Keratinocyte (primary cell): ENCODE measurements at regions not wholly inside any gene's neighbourhood (a gene's known extent, or its start where the extent isn't known, plus 50 kb on each side); places are given as distances from the start of the nearest gene placed in this dataset.

Experiments used
- DNase-seq: peaks from one replicate; pipeline ENCODE4 v3.0.0-alpha.2; 2011; ENCODE audit warnings: low read depth, missing footprints, low spot score
- FAIRE-seq: peaks from 2 replicates; lab custom pipeline; 2011; peaks lifted over from hg19 to GRCh38; lab: Jason Lieb, UNC
- H2AFZ ChIP-seq: 2 replicates; pipeline ENCODE4 v1.6.0; 2012; ENCODE audit warnings: low read length, control low read depth, inconsistent platforms; ENCODE audit not compliant: control insufficient read depth
- H3K27ac ChIP-seq: 2 replicates; pipeline ENCODE4 v1.5.1; 2011; ENCODE audit warnings: low read length; ENCODE audit not compliant: control insufficient read depth, insufficient read depth
- H3K27me3 ChIP-seq: 3 replicates; pipeline ENCODE4 v1.6.0; 2011; ENCODE audit warnings: low read length; ENCODE audit not compliant: control insufficient read depth, insufficient read depth; ENCODE audit errors: extremely low read depth
- H3K36me3 ChIP-seq, 2 experiments: 2 replicates in 1 of 2; 3 replicates in 1 of 2; pipeline ENCODE4 v1.5.1; 2011; ENCODE audit warnings: low read length in 2 of 2, mild to moderate bottlenecking in 1 of 2; ENCODE audit not compliant: control insufficient read depth in 2 of 2, insufficient read depth in 2 of 2; ENCODE audit errors: extremely low read depth in 1 of 2
- H3K4me1 ChIP-seq: 3 replicates; pipeline ENCODE4 v1.5.1; 2011; ENCODE audit warnings: low read length; ENCODE audit not compliant: control insufficient read depth, insufficient read depth; ENCODE audit errors: extremely low read depth
- H3K4me2 ChIP-seq: 3 replicates; pipeline ENCODE4 v1.6.0; 2011; ENCODE audit warnings: low read depth, low read length; ENCODE audit not compliant: control insufficient read depth, insufficient read depth; ENCODE audit errors: extremely low read depth
- H3K4me3 ChIP-seq, 3 experiments: fragments of 200-600 bp in 1 of 3; sonication (generic) in 1 of 3; 2 replicates in 2 of 3; 3 replicates in 1 of 3; pipeline ENCODE4 v1.5.1; 2011 to 2016; ENCODE audit warnings: low read length in 3 of 3, mild to moderate bottlenecking in 3 of 3, control low read depth in 2 of 3, inconsistent platforms in 1 of 3, low read depth in 1 of 3, mixed read lengths in 1 of 3, mixed run types in 1 of 3, moderate library complexity in 1 of 3; ENCODE audit not compliant: control insufficient read depth in 2 of 3, insufficient read depth in 2 of 3; ENCODE audit errors: extremely low read depth in 1 of 3
- H3K79me2 ChIP-seq: 2 replicates; pipeline ENCODE4 v1.6.0; 2012; ENCODE audit warnings: low read length; ENCODE audit not compliant: control insufficient read depth, insufficient read depth
- H3K9ac ChIP-seq: 3 replicates; pipeline ENCODE4 v1.6.0; 2011; ENCODE audit warnings: low read length; ENCODE audit not compliant: control insufficient read depth, insufficient read depth; ENCODE audit errors: extremely low read depth
- H3K9me1 ChIP-seq: 3 replicates; pipeline ENCODE4 v1.6.0; 2011; ENCODE audit warnings: low read length; ENCODE audit not compliant: control insufficient read depth, insufficient read depth; ENCODE audit errors: extremely low read depth
- H3K9me3 ChIP-seq: 2 replicates; pipeline ENCODE4 v1.5.1; 2012; ENCODE audit warnings: low read depth, low read length; ENCODE audit not compliant: control insufficient read depth
- H4K20me1 ChIP-seq: 3 replicates; pipeline ENCODE4 v1.6.0; 2011; ENCODE audit warnings: low read length; ENCODE audit not compliant: control insufficient read depth, insufficient read depth; ENCODE audit errors: extremely low read depth
- EZH2 ChIP-seq: IDR thresholded peaks from one replicate; pipeline ENCODE4 v1.6.1; 2012; ENCODE audit warnings: inconsistent platforms, mild to moderate bottlenecking, low read length, moderate library complexity
- dilution Hi-C: fragments of 300-500 bp; cut with MboI; formaldehyde crosslinking; loops from one replicate; pipeline ENCODE4 v1.7.0; 2020; ENCODE audit warnings: low sequenced_read_pairs; ENCODE audit not compliant: extremely low pct_ligation_motif_present
- TF ChIP-seq, protein P1 (sequence below), 3 experiments: IDR thresholded peaks in 1 of 3; conservative IDR thresholded peaks in 1 of 3; optimal IDR thresholded peaks in 1 of 3; 2 replicates in 2 of 3; 3 replicates in 1 of 3; pipeline versions ENCODE3 to v1.5.1; 2011; ENCODE audit warnings: low read length in 3 of 3, mild to moderate bottlenecking in 3 of 3, moderate library complexity in 2 of 3, control low read depth in 1 of 3, inconsistent platforms in 1 of 3; ENCODE audit not compliant: insufficient read depth in 2 of 3; ENCODE audit errors: extremely low read depth in 1 of 3

DNA sequence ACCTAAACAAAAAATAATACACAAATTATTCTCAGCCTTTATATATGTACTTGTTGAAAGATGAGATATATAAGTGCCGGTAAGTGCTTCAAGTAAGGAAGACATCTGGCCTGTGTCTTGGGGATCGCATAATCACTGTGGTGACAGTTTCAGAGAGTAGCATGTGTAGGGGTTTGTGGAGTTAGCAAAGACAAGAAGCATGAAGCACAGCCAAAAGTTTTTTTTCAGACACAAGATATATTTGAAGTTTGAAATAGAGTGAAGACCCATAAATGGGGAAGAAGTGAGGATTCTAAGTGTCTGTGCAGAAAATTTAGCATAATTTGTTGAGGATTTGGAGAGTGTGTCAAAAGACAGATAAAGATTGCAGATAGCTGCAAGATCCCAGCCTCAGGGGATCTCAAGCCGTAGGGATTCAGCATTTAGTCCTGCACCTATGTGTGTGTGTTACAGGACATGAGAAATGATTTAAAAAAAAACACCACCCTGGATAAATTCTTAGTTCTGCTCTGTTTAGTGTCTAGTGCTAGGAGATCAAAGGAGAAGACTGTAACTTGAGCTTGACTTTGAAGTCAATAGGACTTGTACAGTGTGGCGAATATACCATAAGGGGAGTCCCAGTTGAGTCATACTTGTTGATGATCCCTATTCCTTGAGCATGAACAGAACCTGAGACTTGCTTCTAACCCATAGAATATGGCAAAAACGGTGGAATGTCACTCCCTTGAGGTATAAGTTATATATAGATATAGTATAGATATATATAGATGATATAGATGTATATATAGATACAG lies 123.9 kb upstream of the GRM7 start:
- H4K20me1 ChIP-seq, result no peaks in the 10 kb centered on the region
- TF ChIP-seq EZH2, result no peak
- TF ChIP-seq, protein P1, sequence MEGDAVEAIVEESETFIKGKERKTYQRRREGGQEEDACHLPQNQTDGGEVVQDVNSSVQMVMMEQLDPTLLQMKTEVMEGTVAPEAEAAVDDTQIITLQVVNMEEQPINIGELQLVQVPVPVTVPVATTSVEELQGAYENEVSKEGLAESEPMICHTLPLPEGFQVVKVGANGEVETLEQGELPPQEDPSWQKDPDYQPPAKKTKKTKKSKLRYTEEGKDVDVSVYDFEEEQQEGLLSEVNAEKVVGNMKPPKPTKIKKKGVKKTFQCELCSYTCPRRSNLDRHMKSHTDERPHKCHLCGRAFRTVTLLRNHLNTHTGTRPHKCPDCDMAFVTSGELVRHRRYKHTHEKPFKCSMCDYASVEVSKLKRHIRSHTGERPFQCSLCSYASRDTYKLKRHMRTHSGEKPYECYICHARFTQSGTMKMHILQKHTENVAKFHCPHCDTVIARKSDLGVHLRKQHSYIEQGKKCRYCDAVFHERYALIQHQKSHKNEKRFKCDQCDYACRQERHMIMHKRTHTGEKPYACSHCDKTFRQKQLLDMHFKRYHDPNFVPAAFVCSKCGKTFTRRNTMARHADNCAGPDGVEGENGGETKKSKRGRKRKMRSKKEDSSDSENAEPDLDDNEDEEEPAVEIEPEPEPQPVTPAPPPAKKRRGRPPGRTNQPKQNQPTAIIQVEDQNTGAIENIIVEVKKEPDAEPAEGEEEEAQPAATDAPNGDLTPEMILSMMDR (optimal IDR thresholded peaks at IDR 0.05 in 1 of 3, IDR thresholded peaks at IDR 0.05 in 1 of 3, conservative IDR thresholded peaks at IDR 0.05 in 1 of 3; ENCODE audit: extremely low read depth in 1 of 3, insufficient read depth in 2 of 3, low read length in 3 of 3), result no peak
- dilution Hi-C loops, result no loop called here
- H3K4me1 ChIP-seq, result no peaks in the 10 kb centered on the region
- no peaks in the 10 kb centered on the region for H3K27me3 ChIP-seq
- DNase-seq, result no peak
- H3K36me3 ChIP-seq, result no peaks in the 10 kb centered on the region
- no peak overlapping the region for H3K4me2 ChIP-seq
- H2AFZ ChIP-seq, result no peak overlapping the region
- FAIRE-seq, result no peak
- no peaks in the 10 kb centered on the region for H3K79me2 ChIP-seq
- no peak overlapping the region for H3K4me3 ChIP-seq
- H3K9me1 ChIP-seq, result no peaks in the 10 kb centered on the region
- H3K9ac ChIP-seq, result no peak overlapping the region
- no peak overlapping the region for H3K27ac ChIP-seq
- no peaks in the 10 kb centered on the region for H3K9me3 ChIP-seq

- Histone ChIP-seq H3K36me3 (no peaks in the 10 kb centered on the region), H3K9me1 (no peaks in the 10 kb centered on the region), H3K27me3 (no peaks in the 10 kb centered on the region), H3K79me2 (no peaks in the 10 kb centered on the region), H3K27ac (no peak overlapping the region), H2AFZ (no peak overlapping the region), H3K9me3 (no peaks in the 10 kb centered on the region), H3K4me1 (no peaks in the 10 kb centered on the region), H3K4me3 (no peak overlapping the region), H3K4me2 (no peak overlapping the region), H4K20me1 (no peaks in the 10 kb centered on the region), H3K9ac (no peak overlapping the region)
- no peak for FAIRE-seq
- no peak for DNase-seq
- TF ChIP-seq, protein P1 (optimal IDR thresholded peaks at IDR 0.05 in 1 of 3, IDR thresholded peaks at IDR 0.05 in 1 of 3, conservative IDR thresholded peaks at IDR 0.05 in 1 of 3; ENCODE audit: extremely low read depth in 1 of 3, insufficient read depth in 2 of 3, low read length in 3 of 3), result no peak
- TF ChIP-seq EZH2, result no peak
- dilution Hi-C loops, result no loop called here
These were observed 123.3 kb upstream of the GRM7 start for GRCh38 chr3:6737630-6738029.
